ENCODE measurements at regions not wholly inside any gene's neighbourhood (a gene's known extent, or its start where the extent isn't known, plus 50 kb on each side); places are given as distances from the start of the nearest gene placed in this dataset.

GRCh38 chr7:21318916-21319270 lies 109.0 kb upstream of the SP4 start:
- H3K36me3 Mint-ChIP-seq: no peaks in the 10 kb centered on the region
- no peak for TF ChIP-seq CTCF (IDR thresholded peaks at IDR 0.05)
- H3K27ac Mint-ChIP-seq: no peak overlapping the region
- no peak for ATAC-seq
- H3K9me3 Mint-ChIP-seq: no peaks in the 10 kb centered on the region
- DNase-seq: no peak
- WGBS (ENCODE audit: insufficient coverage): 100% methylated on average over 1 of the region's 1 CpG
- no peak overlapping the region for H3K4me3 Mint-ChIP-seq
- Histone ChIP-seq H3K9me3 (ENCODE audit: control insufficient read depth, insufficient read depth, low read length) (no peaks in the 10 kb centered on the region), H3K27me3 (ENCODE audit: control insufficient read depth, insufficient read depth, low read length) (no peaks in the 10 kb centered on the region), H3K4me1 (ENCODE audit: control insufficient read depth, insufficient read depth, low read length) (no peaks in the 10 kb centered on the region), H3K4me3 (ENCODE audit: low read length) (no peak overlapping the region), H3K36me3 (ENCODE audit: control insufficient read depth, insufficient read depth, low read length) (no peaks in the 10 kb centered on the region), H3K27ac (ENCODE audit: low read length) (no peak overlapping the region)
- H3K27me3 Mint-ChIP-seq (ENCODE audit: low read depth in 2 of 2): no peaks in the 10 kb centered on the region
- H3K4me1 Mint-ChIP-seq: no peaks in the 10 kb centered on the region
- intact Hi-C loops (cut with micrococcal nuclease): no loop called here

- Histone ChIP-seq H3K27ac (ENCODE audit: low read length) (no peak overlapping the region), H3K4me1 (ENCODE audit: control insufficient read depth, insufficient read depth, low read length) (no peaks in the 10 kb centered on the region), H3K4me3 (ENCODE audit: low read length) (no peak overlapping the region), H3K9me3 (ENCODE audit: control insufficient read depth, insufficient read depth, low read length) (peaks cover 7% of the 10 kb centered on the region), H3K27me3 (ENCODE audit: control insufficient read depth, insufficient read depth, low read length) (no peaks in the 10 kb centered on the region), H3K36me3 (ENCODE audit: control insufficient read depth, insufficient read depth, low read length) (no peaks in the 10 kb centered on the region)
- DNase-seq (no peak), ATAC-seq (no peak)
- no peak for TF ChIP-seq CTCF (IDR thresholded peaks at IDR 0.05)
- no peak overlapping the region for H3K4me3 Mint-ChIP-seq
- intact Hi-C loops (cut with micrococcal nuclease): no loop called here
- H3K27ac Mint-ChIP-seq: no peak overlapping the region
- H3K36me3 Mint-ChIP-seq: no peaks in the 10 kb centered on the region
- H3K27me3 Mint-ChIP-seq (ENCODE audit: low read depth in 2 of 2): no peaks in the 10 kb centered on the region
- H3K4me1 Mint-ChIP-seq: no peaks in the 10 kb centered on the region
- peaks cover 2% of the 10 kb centered on the region in 2 donors for H3K9me3 Mint-ChIP-seq
These were observed 101.6 kb upstream of the SP4 start for GRCh38 chr7:21326241-21326640.

- Mint-ChIP-seq H3K4me3 (no peak overlapping the region), H3K27ac (no peak overlapping the region), H3K27me3 (ENCODE audit: low read depth in 2 of 2) (no peaks in the 10 kb centered on the region), H3K9me3 (peaks cover 2% of the 10 kb centered on the region in 2 donors), H3K4me1 (no peaks in the 10 kb centered on the region), H3K36me3 (no peaks in the 10 kb centered on the region)
- Histone ChIP-seq H3K4me3 (ENCODE audit: low read length) (no peak overlapping the region), H3K9me3 (ENCODE audit: control insufficient read depth, insufficient read depth, low read length) (peaks cover 7% of the 10 kb centered on the region), H3K36me3 (ENCODE audit: control insufficient read depth, insufficient read depth, low read length) (no peaks in the 10 kb centered on the region), H3K4me1 (ENCODE audit: control insufficient read depth, insufficient read depth, low read length) (no peaks in the 10 kb centered on the region), H3K27ac (ENCODE audit: low read length) (no peak overlapping the region), H3K27me3 (ENCODE audit: control insufficient read depth, insufficient read depth, low read length) (no peaks in the 10 kb centered on the region)
- intact Hi-C loops (cut with micrococcal nuclease): no loop called here
- ATAC-seq (no peak), DNase-seq (no peak)
- WGBS (ENCODE audit: insufficient coverage): 100% methylated on average over 2 of the region's 3 CpGs
- no peak for TF ChIP-seq CTCF (IDR thresholded peaks at IDR 0.05)
These were observed 101.0 kb upstream of the SP4 start for GRCh38 chr7:21326921-21327320.

- Mint-ChIP-seq H3K36me3 (no peaks in the 10 kb centered on the region), H3K27ac (no peak overlapping the region), H3K4me3 (no peak overlapping the region), H3K27me3 (ENCODE audit: low read depth in 2 of 2) (no peaks in the 10 kb centered on the region), H3K4me1 (no peaks in the 10 kb centered on the region), H3K9me3 (peaks cover 2% of the 10 kb centered on the region in 2 donors)
- no peak overlapping the region for H3K4me3 ChIP-seq (ENCODE audit: low read length)
- DNase-seq (no peak), ATAC-seq (no peak)
- no peaks in the 10 kb centered on the region for H3K4me1 ChIP-seq (ENCODE audit: control insufficient read depth, insufficient read depth, low read length)
- peaks cover 7% of the 10 kb centered on the region for H3K9me3 ChIP-seq (ENCODE audit: control insufficient read depth, insufficient read depth, low read length)
- no peaks in the 10 kb centered on the region for H3K36me3 ChIP-seq (ENCODE audit: control insufficient read depth, insufficient read depth, low read length)
- no peak overlapping the region for H3K27ac ChIP-seq (ENCODE audit: low read length)
- 98% methylated on average over 3 of the region's 4 CpGs for WGBS (ENCODE audit: insufficient coverage)
- no peak for TF ChIP-seq CTCF (IDR thresholded peaks at IDR 0.05)
- H3K27me3 ChIP-seq (ENCODE audit: control insufficient read depth, insufficient read depth, low read length): no peaks in the 10 kb centered on the region
- intact Hi-C loops (cut with micrococcal nuclease): no loop called here
These were observed 100.2 kb upstream of the SP4 start for GRCh38 chr7:21327422-21328409.
